ENCODE measurements at regions not wholly inside any gene's neighbourhood (a gene's known extent, or its start where the extent isn't known, plus 50 kb on each side); places are given as distances from the start of the nearest gene placed in this dataset.

DNA sequence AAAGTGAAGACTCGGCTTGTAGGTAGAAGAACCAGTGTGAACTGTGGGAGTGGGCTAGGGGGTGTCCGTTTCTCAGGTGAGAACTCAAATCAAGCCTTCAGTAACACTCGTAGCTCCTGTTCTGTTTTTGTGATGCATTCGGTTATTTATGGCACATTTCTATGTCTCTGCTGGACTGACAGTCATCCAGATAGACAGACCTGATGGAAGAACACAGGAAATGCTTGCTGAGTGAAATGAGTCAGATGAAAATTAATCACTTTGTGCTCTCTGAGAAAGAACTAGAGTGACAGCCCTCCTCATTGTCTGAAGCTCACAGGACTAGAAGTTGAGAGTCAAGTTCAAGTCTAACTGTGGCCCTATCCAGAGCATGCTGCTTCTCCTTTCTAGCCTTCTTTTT lies 360.1 kb upstream of the PLXNA2 start:
- TF ChIP-seq, protein P1, sequence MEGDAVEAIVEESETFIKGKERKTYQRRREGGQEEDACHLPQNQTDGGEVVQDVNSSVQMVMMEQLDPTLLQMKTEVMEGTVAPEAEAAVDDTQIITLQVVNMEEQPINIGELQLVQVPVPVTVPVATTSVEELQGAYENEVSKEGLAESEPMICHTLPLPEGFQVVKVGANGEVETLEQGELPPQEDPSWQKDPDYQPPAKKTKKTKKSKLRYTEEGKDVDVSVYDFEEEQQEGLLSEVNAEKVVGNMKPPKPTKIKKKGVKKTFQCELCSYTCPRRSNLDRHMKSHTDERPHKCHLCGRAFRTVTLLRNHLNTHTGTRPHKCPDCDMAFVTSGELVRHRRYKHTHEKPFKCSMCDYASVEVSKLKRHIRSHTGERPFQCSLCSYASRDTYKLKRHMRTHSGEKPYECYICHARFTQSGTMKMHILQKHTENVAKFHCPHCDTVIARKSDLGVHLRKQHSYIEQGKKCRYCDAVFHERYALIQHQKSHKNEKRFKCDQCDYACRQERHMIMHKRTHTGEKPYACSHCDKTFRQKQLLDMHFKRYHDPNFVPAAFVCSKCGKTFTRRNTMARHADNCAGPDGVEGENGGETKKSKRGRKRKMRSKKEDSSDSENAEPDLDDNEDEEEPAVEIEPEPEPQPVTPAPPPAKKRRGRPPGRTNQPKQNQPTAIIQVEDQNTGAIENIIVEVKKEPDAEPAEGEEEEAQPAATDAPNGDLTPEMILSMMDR (conservative IDR thresholded peaks at IDR 0.05; ENCODE audit: low read depth in 2 of 2), result no peak
- TF ChIP-seq, protein P2, sequence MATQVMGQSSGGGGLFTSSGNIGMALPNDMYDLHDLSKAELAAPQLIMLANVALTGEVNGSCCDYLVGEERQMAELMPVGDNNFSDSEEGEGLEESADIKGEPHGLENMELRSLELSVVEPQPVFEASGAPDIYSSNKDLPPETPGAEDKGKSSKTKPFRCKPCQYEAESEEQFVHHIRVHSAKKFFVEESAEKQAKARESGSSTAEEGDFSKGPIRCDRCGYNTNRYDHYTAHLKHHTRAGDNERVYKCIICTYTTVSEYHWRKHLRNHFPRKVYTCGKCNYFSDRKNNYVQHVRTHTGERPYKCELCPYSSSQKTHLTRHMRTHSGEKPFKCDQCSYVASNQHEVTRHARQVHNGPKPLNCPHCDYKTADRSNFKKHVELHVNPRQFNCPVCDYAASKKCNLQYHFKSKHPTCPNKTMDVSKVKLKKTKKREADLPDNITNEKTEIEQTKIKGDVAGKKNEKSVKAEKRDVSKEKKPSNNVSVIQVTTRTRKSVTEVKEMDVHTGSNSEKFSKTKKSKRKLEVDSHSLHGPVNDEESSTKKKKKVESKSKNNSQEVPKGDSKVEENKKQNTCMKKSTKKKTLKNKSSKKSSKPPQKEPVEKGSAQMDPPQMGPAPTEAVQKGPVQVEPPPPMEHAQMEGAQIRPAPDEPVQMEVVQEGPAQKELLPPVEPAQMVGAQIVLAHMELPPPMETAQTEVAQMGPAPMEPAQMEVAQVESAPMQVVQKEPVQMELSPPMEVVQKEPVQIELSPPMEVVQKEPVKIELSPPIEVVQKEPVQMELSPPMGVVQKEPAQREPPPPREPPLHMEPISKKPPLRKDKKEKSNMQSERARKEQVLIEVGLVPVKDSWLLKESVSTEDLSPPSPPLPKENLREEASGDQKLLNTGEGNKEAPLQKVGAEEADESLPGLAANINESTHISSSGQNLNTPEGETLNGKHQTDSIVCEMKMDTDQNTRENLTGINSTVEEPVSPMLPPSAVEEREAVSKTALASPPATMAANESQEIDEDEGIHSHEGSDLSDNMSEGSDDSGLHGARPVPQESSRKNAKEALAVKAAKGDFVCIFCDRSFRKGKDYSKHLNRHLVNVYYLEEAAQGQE (IDR thresholded peaks at IDR 0.05; ENCODE audit: unreplicated experiment), result no peak
- TF ChIP-seq EZH2 (IDR thresholded peaks at IDR 0.05; ENCODE audit: low read depth, unreplicated experiment), result no peak
- TF ChIP-seq EZH2phosphoT487 (IDR thresholded peaks at IDR 0.05; ENCODE audit: unreplicated experiment), result no peak
- TF ChIP-seq, protein P3, sequence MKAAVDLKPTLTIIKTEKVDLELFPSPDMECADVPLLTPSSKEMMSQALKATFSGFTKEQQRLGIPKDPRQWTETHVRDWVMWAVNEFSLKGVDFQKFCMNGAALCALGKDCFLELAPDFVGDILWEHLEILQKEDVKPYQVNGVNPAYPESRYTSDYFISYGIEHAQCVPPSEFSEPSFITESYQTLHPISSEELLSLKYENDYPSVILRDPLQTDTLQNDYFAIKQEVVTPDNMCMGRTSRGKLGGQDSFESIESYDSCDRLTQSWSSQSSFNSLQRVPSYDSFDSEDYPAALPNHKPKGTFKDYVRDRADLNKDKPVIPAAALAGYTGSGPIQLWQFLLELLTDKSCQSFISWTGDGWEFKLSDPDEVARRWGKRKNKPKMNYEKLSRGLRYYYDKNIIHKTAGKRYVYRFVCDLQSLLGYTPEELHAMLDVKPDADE (IDR thresholded peaks at IDR 0.05), result no peak
- TF ChIP-seq POLR2AphosphoS5 (IDR thresholded peaks at IDR 0.05; ENCODE audit: low read depth), result no peak
- no peak for TF ChIP-seq NANOG (IDR thresholded peaks at IDR 0.05; ENCODE audit: borderline replicate concordance)

Data from GM23338 (cell line).